ENCODE measurements at regions not wholly inside any gene's neighbourhood (a gene's known extent, or its start where the extent isn't known, plus 50 kb on each side); places are given as distances from the start of the nearest gene placed in this dataset.
A peak's percentile ranks its signal among the peaks of the same experiment; 100 is the strongest.

- no peak for DNase-seq (ENCODE audit: insufficient read length, low spot score, missing footprints)
- Histone ChIP-seq H3K27ac (ENCODE audit: low read depth, low read length) (no peak overlapping the region), H3K4me2 (ENCODE audit: insufficient read depth, low read length) (no peak overlapping the region), H3K36me3 (ENCODE audit: insufficient read depth, low read length) (no peaks in the 10 kb centered on the region), H3K27me3 (ENCODE audit: insufficient read depth, low read length) (no peaks in the 10 kb centered on the region), H3K79me2 (ENCODE audit: insufficient read depth, low read length) (no peaks in the 10 kb centered on the region), H3K4me3 (ENCODE audit: insufficient read depth, low read length) (no peak overlapping the region), H4K20me1 (ENCODE audit: insufficient read depth, low read length) (no peaks in the 10 kb centered on the region), H3K9me3 (ENCODE audit: low read depth, low read length) (no peaks in the 10 kb centered on the region), H3K4me1 (ENCODE audit: insufficient read depth, low read length) (no peaks in the 10 kb centered on the region), H2AFZ (ENCODE audit: low read length) (no peak overlapping the region)
- TF ChIP-seq CTCF (IDR thresholded peaks at IDR 0.05; ENCODE audit: extremely low read depth, low read depth, low read length): no peak
Observed at GRCh38 chrX:137187540-137187939, 153.7 kb upstream of the GPR101 start.

DNA sequence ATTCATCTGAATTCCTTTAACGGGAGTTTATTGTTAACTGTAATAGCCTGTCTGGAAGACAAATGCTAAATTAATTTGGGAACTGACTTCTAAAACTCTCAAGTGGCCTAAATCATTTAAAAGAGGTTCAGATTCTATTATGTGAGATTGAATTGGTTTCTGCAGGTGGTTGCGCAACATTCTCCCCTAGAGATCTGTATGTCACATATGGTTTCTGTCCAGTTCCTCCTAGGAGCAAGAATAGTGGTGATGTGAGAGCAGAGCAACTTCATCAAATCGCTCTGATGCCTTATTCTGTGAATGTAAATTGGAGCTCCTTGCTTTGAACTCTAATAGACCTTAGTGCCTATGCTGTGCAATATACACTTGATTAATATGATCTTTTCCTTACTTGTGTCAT is 144.6 kb upstream of the GPR101 start:
- H3K27ac ChIP-seq (ENCODE audit: low read depth, low read length): no peak overlapping the region

DNA sequence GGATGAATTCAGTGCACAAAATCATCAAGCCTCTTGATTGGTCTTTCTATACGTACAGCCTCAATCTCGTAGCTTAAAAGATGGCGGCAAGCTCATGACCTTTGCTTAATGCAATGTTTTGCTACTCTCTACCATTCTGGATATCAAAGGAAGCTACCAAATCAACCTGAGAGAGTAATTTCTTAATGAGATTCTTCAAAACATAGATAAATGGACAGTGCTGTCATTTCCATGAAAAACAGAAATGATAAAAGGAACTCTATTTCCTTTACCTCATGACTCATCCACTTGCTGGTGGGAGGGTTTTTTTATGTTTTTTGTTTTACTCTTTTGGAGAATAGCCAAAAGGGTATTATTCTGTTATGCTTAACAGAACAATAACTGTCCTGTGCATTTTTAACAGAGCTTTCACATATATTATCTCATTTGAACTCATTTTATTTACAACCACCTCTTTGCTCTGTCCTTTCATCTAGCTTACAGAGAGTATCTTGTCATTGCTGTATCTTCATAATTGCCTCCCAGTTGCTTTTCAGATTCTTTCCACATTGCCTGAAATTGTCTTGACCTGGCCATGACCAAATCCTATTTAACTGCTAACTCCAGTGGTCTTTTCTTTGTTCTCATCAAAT is 138.6 kb upstream of the GPR101 start:
- no peaks in the 10 kb centered on the region for H3K4me1 ChIP-seq (ENCODE audit: insufficient read depth, low read length)
- H3K79me2 ChIP-seq (ENCODE audit: insufficient read depth, low read length): no peaks in the 10 kb centered on the region
- H3K27ac ChIP-seq (ENCODE audit: low read depth, low read length): no peak overlapping the region
- no peak for DNase-seq (ENCODE audit: insufficient read length, low spot score, missing footprints)
- no peaks in the 10 kb centered on the region for H3K27me3 ChIP-seq (ENCODE audit: insufficient read depth, low read length)
- no peak overlapping the region for H2AFZ ChIP-seq (ENCODE audit: low read length)
- no peaks in the 10 kb centered on the region for H4K20me1 ChIP-seq (ENCODE audit: insufficient read depth, low read length)
- no peak for TF ChIP-seq CTCF (IDR thresholded peaks at IDR 0.05; ENCODE audit: extremely low read depth, low read depth, low read length)
- no peaks in the 10 kb centered on the region for H3K36me3 ChIP-seq (ENCODE audit: insufficient read depth, low read length)
- no peaks in the 10 kb centered on the region for H3K9me3 ChIP-seq (ENCODE audit: low read depth, low read length)
- no peak overlapping the region for H3K4me3 ChIP-seq (ENCODE audit: insufficient read depth, low read length)
- no peak overlapping the region for H3K4me2 ChIP-seq (ENCODE audit: insufficient read depth, low read length)

More for the DNA sequence above, 144.6 kb upstream of the GPR101 start:
- Histone ChIP-seq H2AFZ (ENCODE audit: low read length) (no peak overlapping the region), H4K20me1 (ENCODE audit: insufficient read depth, low read length) (no peaks in the 10 kb centered on the region), H3K4me3 (ENCODE audit: insufficient read depth, low read length) (no peak overlapping the region), H3K27me3 (ENCODE audit: insufficient read depth, low read length) (no peaks in the 10 kb centered on the region), H3K36me3 (ENCODE audit: insufficient read depth, low read length) (no peaks in the 10 kb centered on the region), H3K79me2 (ENCODE audit: insufficient read depth, low read length) (no peaks in the 10 kb centered on the region), H3K4me1 (ENCODE audit: insufficient read depth, low read length) (no peaks in the 10 kb centered on the region), H3K9me3 (ENCODE audit: low read depth, low read length) (no peaks in the 10 kb centered on the region), H3K4me2 (ENCODE audit: insufficient read depth, low read length) (no peak overlapping the region)
- no peak for TF ChIP-seq CTCF (IDR thresholded peaks at IDR 0.05; ENCODE audit: extremely low read depth, low read depth, low read length)
- DNase-seq (ENCODE audit: insufficient read length, low spot score, missing footprints): no peak

DNA sequence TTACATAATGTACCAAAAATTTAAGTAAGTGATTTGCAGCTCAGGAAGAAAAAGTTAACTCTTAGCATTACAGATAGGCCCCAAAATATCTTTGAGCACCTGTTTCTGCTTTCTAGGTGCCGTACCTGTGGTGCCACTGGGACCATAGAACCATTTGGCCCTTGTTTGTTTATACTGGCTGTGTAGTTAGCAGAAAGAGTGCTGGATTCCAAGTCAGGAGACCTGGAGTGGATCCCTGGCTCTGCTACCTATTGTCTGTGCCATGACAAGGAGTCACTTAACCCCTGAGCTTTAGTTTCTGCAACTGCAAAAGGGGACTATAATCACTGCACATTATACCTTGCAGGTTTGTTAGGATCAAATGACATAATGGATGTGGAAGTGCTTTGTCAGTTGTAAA is 137.8 kb upstream of the GPR101 start:
- DNase-seq (ENCODE audit: insufficient read length, low spot score, missing footprints): peak; percentile 13
- no peak overlapping the region for H3K4me3 ChIP-seq (ENCODE audit: insufficient read depth, low read length)
- no peaks in the 10 kb centered on the region for H3K36me3 ChIP-seq (ENCODE audit: insufficient read depth, low read length)
- H3K27me3 ChIP-seq (ENCODE audit: insufficient read depth, low read length): no peaks in the 10 kb centered on the region
- no peaks in the 10 kb centered on the region for H4K20me1 ChIP-seq (ENCODE audit: insufficient read depth, low read length)
- no peaks in the 10 kb centered on the region for H3K9me3 ChIP-seq (ENCODE audit: low read depth, low read length)
- H3K4me2 ChIP-seq (ENCODE audit: insufficient read depth, low read length): no peak overlapping the region
- H3K79me2 ChIP-seq (ENCODE audit: insufficient read depth, low read length): no peaks in the 10 kb centered on the region
- no peak for TF ChIP-seq CTCF (IDR thresholded peaks at IDR 0.05; ENCODE audit: extremely low read depth, low read depth, low read length)
- no peaks in the 10 kb centered on the region for H3K4me1 ChIP-seq (ENCODE audit: insufficient read depth, low read length)
- H2AFZ ChIP-seq (ENCODE audit: low read length): no peak overlapping the region
- H3K27ac ChIP-seq (ENCODE audit: low read depth, low read length): no peak overlapping the region

Measured in osteoblast (primary cell).